ENCODE measurements at regions not wholly inside any gene's neighbourhood (a gene's known extent, or its start where the extent isn't known, plus 50 kb on each side); places are given as distances from the start of the nearest gene placed in this dataset.

DNA sequence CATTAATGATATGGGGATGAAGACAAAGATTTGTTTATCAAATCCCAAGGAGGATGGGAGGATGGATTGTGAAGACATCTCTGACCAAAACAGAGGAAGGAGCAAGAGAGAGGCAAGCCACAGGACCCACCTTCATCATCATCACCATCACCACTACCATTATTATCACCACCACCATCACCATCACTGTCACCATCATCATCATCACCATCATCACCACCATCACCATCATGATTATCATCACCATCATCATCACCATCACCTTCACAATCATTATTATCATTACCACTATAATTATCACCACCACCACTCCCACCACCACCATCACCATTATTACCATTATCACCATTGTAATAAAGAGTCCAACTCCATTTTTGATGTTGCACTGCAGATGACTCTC, 482.5 kb downstream of the PTPRU start:
- no peak for DNase-seq (ENCODE audit: low read depth in 2 of 2)

DNA sequence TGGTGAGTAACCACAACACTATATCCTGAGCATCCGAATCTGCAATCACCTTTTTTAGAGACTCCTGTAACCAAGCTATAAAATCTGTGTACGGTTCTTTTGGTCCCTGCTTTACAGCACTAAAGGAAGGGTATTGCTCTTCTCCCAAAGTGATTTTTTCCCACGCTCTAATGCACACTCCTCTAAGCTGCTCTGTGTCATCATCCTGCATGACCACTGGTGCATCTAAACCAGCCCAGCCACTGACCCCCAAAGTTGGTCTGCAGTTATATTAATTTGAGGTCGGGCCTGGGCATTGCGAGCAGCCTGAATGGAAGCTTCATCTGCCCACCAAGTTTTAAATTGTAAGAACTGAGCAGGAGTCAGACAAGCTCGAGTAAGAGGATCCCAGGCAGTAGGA, 480.0 kb downstream of the PTPRU start:
- DNase-seq (ENCODE audit: low read depth in 2 of 2) = no peak

DNA sequence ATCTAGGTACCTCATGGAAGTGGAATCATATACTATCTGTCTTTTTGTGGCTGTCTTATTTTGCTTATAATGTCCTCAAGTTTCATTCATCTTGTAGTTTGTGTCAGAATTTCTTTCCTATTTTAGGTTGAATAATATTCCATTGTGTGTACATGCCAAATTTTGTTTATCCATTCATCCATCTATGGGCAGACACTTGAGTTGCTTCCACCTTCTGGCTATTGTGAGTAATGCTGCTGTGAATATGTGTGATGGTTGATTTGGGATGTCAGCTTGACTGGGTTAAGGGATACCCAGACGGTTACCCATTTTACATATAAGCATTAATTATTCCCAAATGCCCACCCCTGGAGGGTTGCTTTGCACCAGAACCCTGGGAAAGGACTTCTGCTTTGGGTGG, 477.5 kb downstream of the PTPRU start:
- no peak for DNase-seq (ENCODE audit: low read depth in 2 of 2)

DNA sequence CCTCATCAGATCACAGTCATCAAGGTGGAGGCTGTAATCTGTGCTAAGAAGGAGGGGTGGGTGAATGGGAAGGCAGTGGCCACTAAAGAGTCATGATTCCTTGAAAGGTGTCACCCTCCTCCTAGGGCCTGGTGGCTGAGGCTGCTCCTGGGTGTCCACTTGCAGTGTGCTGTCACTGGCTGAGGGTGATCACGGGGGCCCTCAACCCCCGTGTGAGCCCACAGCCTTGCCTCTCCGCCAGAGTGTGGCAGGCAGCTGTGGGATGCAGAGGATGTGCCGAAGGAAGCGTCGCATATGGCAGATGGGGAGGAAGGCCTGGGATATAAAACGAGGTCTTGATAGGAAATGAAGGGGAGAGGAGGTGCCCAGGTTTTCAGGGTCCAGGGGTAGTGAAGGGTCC, 476.5 kb downstream of the PTPRU start:
- no peak for DNase-seq (ENCODE audit: low read depth in 2 of 2)

DNA sequence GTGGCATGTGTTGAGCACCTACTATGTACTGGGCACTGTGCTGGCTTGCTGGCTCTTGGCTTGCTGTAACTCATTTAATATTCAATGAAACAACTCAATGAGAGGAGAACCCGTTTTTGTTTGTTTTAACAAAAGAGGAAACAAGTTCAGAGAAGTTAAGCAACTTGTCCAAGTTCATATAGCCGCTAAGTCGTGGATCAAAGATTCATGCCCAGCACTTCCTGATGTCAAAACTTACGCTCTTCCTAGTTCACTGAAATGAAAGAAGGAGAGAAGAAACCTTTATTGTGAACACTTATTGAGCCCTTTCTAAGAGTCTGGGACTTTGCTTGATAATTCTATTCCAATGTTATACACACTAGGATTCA, 475.9 kb downstream of the PTPRU start:
- no peak for DNase-seq (ENCODE audit: low read depth in 2 of 2)

DNA sequence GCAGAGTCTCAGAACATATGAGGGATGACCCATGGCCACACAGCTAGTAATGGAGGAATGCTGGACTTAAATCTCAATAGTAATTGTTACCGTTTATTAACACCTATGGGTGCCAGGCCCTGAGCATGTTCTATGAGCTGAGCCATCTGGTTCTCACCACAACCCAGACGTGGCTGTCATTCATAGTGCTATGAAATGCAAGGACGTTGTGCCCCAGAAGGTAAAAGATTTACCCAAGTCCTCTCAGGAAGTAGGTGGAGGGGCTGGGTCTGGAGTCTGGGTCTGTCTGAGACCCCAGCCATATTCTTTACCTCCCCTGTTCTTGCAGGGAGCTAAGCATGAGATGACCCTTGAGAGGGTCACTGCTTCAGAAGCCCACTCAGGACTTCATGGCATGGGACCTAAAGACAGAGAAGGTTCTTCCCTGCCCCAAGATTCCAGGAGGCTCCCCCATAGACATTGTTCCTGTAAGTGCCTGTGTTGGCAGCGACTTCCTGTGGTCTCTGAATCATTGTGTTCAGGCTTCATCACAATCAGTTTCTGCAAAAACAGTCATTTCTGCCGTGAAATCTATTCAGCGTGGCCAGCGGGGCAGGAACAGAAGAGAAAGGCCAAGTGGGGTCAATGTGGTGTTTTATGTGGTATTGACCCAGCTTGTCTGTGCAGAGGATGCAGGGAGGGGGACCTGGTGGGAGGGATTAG, 475.4 kb downstream of the PTPRU start:
- no peak for DNase-seq (ENCODE audit: low read depth in 2 of 2)

DNA sequence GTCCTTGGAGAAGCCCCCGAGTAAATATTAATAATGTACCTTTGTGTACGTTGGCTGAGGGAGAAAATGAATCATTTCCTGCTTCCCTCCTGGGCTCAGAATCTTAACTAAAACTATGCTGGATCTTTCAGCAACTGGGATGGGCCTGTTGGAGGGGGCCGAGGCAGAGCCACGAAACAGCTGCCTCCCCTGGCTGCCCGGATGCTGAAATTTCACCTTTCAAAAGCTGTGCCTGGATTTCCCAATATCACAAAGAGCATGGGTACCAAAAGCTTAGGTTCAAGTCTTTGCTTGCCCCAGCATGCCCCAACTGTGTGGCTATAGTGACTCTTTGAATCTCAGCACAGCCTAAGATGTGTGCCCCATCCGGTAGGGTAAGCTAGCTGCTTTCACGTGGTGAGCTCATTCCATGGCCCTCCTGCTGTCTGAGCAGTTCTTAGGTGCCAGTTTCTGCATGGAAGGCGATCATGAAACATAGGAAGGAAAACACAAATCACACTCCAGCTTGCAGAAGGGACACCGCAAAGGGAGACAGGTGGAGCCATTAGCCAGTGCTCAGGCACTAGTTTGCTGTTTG, 473.5 kb downstream of the PTPRU start:
- no peak for DNase-seq (ENCODE audit: low read depth in 2 of 2)

DNA sequence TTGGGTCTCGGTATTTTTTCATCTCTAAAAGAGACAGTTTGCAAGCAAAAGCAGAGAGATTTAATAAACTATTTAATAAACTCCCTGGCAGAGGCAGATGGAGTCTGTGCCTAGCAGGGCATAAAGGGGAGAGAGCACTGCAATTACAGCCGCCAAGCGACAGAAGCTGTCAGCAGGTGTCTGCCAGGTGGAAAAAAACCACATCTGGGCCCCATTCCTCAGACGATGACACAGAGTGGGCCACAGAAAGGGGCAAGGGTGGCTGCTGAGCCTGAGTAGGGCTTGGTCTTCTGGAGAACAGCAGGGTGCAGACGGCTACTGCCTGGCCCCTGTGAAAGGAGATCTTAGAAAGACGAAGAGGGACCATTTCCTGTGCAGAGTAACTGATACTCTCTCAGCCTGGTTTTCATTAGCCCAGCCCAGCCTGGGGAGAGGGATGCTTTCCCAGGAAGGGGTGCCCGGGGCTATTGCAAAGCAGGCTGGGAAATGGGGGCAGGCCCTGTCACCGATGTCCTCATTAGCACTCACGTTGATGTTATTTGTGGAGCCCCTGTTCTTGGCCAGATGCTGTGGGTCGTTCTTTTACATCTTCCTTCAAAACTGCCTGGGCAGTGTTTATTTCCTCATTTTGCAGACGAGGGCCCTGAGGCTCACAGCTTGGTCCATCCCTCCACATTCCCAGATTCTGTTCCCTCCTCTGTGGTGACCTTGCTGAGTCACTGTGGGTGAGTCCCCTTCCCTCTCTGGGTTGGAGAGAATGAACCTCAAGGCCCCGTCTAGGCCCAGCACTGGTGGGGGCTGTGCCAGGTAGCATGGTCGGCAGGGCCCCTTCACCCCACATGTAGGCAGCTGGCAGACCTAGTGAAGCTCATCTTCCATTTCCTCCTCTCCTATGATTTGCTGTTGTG, 472.7 kb downstream of the PTPRU start:
- DNase-seq (ENCODE audit: low read depth in 2 of 2) = no peak

DNA sequence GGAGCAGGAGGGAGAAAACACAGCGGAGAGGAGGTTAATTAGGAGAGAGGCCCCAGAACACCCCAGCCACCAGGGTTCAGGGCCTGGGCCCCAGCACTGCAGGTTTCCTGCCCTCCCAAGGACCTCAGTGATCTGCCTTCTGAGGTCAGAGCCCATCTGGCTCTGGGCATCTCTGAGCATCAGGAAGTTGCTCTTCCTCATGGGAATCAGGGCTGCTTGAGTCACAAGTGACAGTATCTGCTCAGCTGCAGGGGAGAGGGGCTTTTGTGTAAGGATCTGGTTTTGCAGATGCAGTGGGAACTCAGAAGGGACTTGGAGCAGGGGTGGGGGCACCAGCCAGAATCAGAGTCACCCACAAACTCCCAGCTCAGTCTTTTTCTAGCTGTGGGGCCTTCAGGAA, 472.1 kb downstream of the PTPRU start:
- no peak for DNase-seq (ENCODE audit: low read depth in 2 of 2)

DNA sequence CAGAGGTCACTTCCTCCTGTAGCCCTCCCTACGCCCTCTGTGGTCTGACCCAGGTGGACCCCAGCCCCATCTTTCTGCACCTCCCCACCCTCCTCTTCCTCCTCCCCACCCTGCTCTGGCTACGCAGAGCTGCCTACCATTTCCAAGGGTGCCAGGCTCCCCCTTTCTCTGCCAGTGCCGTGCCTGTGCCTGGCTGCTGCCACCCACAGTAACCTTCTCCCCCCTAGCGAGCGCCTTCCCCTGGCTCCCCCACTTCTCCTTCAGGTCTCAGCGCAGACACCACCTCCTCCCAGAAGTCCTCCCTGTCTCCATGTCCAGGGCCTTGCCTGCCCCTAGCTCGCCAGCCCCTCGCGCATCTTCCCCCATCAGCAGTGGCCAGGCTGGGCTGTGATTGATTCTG, 471.5 kb downstream of the PTPRU start:
- DNase-seq (ENCODE audit: low read depth in 2 of 2) = no peak

DNA sequence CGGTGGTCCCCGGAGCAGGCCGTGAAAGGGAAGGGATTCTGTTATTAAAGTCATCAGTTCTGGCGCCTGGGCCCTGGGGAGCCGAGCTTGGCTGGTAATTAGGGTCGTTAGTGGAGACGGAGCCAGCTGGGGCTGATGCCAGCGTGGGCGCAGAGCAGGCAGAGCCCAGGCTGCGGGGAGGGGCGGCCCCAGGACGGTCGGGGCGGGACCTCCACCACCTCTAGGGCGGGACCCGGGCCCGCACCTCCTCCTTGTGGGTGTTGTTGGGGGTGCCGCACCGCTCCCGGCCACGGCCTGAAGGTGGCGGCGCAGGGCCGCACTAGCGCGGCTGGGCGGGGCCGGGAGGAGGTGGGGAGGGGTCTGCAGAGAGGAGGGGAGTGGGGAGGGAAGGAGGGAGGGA, 470.6 kb downstream of the PTPRU start:
- DNase-seq (ENCODE audit: low read depth in 2 of 2) = no peak

DNA sequence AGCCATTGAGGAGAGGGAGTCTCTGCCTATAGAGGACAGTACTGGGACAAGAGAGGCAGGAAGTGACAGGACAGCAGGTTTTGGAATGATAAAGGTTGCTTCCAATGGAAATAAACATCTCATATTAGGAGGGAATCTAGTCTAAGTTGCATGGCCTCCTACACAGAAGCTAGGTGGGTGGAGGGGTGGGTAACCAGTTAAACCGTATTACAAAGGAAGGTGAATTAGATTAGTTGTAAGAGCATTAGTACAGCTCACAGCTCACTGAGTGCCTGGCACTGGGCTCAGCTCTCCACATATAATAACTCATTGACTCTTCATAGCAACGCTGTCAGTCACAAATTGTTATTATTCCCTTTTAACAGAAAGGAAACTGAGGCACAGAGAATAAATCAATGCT, 468.1 kb downstream of the PTPRU start:
- no peak for DNase-seq (ENCODE audit: low read depth in 2 of 2)

DNA sequence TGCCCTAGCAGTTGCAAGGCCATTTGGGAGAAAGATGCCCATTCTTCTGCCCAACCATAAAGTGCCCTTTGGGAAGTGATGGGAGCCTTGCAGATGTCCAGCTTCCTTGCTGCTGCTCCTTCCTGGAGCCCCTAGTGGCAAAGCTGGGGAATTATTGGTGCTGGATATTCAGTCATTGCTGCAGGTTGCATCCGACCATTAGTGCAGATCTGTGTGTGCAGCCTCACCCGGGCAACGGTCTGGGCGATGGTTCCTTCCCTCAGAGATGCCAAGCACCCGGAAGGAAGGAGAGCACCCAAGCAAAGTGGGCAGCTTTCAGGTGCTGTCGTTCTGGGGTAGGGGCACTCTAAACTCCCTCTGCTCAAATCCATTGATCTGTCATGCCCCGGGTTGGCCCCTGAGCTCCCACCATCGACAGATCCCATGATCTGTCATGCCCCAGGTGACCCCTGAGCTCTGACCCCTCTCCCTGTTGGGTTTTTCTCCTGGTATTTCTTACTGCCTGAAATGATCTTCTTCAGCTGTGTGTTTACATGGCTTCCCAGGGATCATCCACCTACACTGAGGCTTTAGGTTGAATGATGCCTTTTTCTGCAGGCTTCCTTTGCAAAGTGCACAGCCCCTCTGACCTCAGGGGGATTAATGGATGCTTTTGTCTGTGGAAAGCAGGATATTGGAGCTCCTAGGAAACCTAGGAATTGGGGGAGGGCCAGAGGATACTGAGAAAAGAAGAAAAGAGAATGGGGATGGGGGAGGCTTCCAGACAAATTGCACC, 467.5 kb downstream of the PTPRU start:
- no peak for DNase-seq (ENCODE audit: low read depth in 2 of 2)

DNA sequence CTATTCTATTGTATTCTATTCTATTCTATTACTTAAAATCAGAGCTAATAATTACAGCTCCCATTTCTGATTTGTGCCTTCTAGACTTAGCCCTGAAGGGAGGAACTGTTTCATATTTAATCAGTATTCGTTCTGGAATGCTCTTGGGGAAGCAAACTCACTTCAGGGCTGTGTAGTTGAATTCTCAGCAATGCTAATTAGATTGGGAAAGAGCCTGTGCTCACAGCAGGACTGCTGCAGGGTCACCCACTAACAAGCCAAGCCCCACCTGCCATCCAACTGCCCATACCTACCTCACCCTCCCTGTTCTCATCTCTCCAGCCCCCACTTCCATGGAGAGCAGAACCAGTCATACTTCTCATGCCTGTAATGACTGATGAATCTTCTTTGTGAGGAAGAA, 464.2 kb downstream of the PTPRU start:
- DNase-seq (ENCODE audit: low read depth in 2 of 2) = no peak

DNA sequence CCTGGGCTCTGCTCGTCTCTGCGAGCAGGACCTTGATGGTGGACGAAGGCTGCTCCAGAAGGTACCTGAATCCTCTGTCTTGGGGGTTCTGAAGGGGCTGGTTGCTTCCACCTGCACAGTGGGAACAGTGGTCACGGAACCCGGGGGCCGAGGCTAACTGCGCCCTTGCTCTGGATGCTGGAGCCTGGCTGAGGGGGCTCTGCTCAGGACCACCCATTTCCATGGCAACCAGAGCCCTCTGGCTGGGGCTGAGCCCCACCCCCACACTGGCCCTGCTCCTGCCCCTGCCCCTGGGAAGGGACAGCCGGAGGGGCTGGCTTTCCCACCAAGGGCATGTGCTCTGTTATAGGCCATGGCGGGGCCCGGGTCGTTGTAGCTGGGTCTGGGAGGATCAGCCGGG, 462.3 kb downstream of the PTPRU start:
- no peak for DNase-seq (ENCODE audit: low read depth in 2 of 2)

DNA sequence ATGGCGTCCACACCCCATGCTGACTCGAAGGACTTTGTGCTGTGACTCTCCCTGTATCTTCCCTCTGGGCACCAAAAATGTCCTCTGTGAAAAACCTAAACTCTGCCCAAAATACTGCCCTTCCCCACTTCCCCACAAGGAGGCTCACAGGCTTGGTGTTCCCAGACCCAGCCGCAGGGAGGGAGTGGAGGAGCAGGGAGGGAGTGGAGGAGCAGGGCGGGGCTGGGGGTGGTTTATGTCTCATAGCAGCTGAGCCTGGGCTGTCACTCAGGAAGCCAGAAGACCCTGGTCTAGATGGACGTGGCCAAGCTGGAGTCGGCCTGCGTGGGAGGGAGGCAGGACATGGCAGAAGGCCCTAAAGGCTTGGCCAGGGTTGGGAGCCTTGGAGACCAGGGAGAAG, 461.7 kb downstream of the PTPRU start:
- no peak for DNase-seq (ENCODE audit: low read depth in 2 of 2)

DNA sequence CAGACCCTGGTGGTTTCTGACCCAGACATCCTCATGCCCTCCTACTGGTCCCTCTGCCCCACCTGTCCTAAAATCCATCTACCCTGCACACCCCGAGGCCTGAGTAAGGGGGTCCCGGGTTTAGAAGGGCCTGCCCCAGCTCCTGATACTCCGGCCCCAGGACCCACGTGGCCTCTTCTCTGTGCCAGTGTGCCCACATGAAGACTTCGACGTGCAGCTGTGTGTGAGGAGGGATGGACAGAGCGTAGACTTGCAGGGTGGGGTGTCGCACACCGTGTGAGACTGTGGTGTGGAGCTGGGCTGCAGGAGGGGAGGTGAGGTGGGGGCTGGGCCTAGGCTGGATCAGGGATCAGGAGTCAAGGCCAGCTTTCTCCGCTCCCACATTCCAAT, 461.1 kb downstream of the PTPRU start:
- no peak for DNase-seq (ENCODE audit: low read depth in 2 of 2)

DNA sequence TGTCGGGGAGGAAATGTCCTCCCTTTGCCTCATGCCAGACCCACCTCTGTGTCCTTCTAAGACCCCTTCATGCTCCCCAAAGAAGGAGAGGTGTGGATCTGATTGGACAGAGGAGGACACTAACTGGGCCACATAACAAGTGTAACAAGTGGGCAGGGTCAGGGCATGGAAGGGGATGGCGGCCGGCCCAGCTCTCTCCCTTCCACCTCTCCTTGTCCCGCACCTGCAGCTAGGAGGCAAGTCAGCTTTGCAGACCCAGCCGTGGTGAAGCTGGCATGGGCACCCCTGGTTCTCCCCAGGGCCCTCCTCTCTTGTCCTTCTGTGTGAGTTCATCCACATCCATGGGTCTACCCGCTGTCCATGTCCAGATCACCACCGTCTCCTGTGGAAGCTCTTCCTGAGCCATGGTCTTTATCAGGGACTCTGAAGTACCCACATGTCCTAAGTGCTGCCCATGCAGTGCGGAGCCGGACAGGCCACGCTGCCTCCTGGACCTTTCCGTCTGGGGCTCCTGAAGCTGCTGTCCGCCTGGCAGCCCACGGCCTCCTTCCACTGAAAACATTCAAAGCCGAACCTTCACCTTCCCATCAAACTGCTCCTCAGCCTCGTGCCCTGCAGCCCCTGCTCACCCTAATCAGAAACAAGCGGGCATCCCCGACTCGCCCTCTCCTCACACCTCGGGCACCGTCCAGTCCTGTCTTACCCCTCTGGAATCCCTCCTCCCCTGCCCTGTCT, 460.5 kb downstream of the PTPRU start:
- no peak for DNase-seq (ENCODE audit: low read depth in 2 of 2)

DNA sequence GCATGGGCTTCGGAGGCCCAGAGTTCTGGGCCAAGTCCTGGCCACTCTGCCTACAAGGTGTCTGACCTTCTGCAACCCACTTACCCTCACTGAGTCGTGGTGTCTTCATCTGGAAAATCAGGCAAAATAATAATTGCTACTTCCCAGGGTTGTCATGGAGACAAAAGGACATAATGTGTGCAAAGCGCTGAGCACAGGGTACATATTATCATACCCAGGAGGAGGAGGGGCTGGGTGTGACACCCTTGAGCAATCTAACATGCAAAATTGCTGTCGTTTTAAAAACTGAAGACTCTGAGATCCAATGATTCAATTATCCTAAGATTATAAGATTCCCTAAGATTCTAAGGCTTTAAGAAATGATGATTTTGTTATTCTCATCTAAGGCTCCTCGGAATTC, 459.5 kb downstream of the PTPRU start:
- DNase-seq (ENCODE audit: low read depth in 2 of 2) = no peak

DNA sequence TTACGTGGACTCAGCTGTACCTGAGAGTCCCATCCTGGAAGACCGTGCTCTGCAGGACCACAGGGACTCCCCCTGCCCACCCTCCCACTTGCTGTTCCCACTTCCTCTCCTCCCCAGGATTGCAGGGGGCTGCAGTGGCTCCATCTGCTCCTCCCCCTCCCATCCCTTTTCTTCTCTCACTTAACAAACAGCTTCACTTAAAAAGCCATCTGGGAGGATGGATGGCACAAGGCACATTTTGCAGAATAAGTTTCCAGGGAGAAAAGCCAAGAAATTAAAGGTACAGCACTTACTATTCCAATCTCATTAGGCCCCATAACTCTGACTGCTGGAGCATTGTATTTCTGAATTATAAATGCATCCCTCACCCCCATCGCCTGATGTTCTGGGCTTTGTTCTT, 458.7 kb downstream of the PTPRU start:
- DNase-seq (ENCODE audit: low read depth in 2 of 2) = no peak

DNA sequence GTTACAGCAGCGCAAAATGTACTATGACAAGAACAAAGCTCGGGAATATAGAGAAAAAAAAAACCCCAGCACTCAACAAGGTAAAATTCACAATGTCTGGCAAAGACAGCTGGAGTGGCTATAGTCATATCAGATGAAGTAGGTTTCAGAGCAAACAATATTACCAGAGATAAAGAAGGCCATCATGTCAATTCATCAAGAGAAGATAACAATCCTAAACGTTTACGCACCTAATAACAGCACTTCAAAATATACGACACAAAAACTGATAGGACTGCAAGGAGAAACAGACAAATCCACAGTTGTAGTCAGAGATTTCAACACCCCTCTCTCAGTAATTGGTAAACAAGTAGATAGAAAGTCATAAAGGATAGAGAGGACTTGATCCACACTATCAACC, 455.2 kb downstream of the PTPRU start:
- no peak for DNase-seq (ENCODE audit: low read depth in 2 of 2)

DNA sequence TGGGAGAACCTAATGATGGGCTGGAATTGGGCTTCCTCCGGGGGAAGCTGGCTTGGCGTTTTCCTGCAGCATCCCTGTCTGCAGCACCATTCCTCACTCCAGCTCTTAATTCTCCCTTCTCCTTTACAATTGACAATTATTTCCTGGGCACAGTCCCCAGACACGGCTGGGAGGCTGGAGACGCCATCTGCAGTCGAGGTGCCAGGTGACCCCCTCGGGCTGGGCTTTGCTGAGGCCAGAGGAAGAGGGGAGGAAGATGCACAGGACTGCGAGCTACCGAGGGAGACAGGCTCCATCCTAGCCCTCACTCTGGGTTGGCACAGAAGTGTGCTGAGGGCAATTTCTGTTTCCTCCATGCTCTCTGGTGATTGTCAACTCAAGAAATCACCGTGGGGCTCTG, 453.8 kb downstream of the PTPRU start:
- no peak for DNase-seq (ENCODE audit: low read depth in 2 of 2)
